Activated CD8-positive, alpha-beta T cell treated with anti-CD3 and anti-CD28 coated beads for 36 hours (primary cell): ENCODE measurements at regions not wholly inside any gene's neighbourhood (a gene's known extent, or its start where the extent isn't known, plus 50 kb on each side); places are given as distances from the start of the nearest gene placed in this dataset.

Source experiments
- ATAC-seq: fragments of 200-7000 bp; cut with Tn5 transposase; one replicate; pipeline ENCODE4 v1.10.0; 2021; ENCODE audit warnings: mild to moderate bottlenecking, moderate library complexity
- CTCF ChIA-PET: fragments of 350-600 bp; sonication (Branson Sonifier 250); formaldehyde crosslinking; loops from one replicate; lab custom pipeline; 2021; ENCODE audit warnings: antibody characterized with exemption; lab: Charles Lee
- POLR2A ChIA-PET: fragments of 350-600 bp; sonication (Branson Sonifier 250); formaldehyde crosslinking; loops from one replicate; lab custom pipeline; 2021; ENCODE audit warnings: antibody characterized with exemption; lab: Charles Lee
- DNase-seq: peaks from one replicate; pipeline ENCODE4 v3.0.0-alpha.2; 2020
- H3K27ac Mint-ChIP-seq: one replicate; pipeline ENCODE4 v1.8.0; 2021; ENCODE audit warnings: mild to moderate bottlenecking, mixed read lengths
- H3K27me3 Mint-ChIP-seq: one replicate; pipeline ENCODE4 v1.8.0; 2021; ENCODE audit warnings: mixed read lengths
- H3K36me3 Mint-ChIP-seq: one replicate; pipeline ENCODE4 v1.8.0; 2021; ENCODE audit warnings: low read depth, mixed read lengths
- H3K4me1 Mint-ChIP-seq: one replicate; pipeline ENCODE4 v1.8.0; 2021; ENCODE audit warnings: low read depth, mixed read lengths
- H3K4me3 Mint-ChIP-seq: one replicate; pipeline ENCODE4 v1.8.0; 2021; ENCODE audit warnings: mild to moderate bottlenecking, moderate library complexity, mixed read lengths
- H3K9me3 Mint-ChIP-seq: one replicate; pipeline ENCODE4 v1.8.0; 2021; ENCODE audit warnings: mixed read lengths
- intact Hi-C: fragments of 100-400 bp; cut with micrococcal nuclease; formaldehyde crosslinking; loops from one replicate; pipeline ENCODE4 v1.10.0; 2022
- TF ChIP-seq, protein P1 (sequence below): fragments of 200-600 bp; IDR thresholded peaks from one replicate; pipeline ENCODE4 v1.8.0; 2022; ENCODE audit warnings: antibody characterized with exemption, mild to moderate bottlenecking

DNA sequence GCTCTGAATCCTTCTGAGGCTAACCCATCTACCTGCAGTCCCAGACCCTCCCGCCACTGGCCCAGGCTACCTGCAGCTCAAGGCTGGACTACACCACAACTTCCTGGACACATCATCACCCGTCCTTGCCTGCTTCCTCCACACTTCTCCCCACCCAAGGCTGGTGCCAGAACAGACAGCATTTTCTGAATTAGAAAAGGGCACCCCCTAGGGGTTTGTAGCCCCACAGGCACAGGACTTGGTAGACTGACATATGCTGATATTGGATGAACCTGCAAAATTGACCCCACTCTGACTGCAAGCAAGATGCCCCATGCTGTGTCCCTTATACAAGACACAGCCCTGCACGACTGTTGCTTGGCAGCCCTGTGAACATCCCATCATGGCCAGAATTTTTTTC lies 271.5 kb upstream of the C16orf82 start:
- no peaks in the 10 kb centered on the region for H3K36me3 Mint-ChIP-seq
- no peak overlapping the region for H3K4me3 Mint-ChIP-seq
- TF ChIP-seq, protein P1, sequence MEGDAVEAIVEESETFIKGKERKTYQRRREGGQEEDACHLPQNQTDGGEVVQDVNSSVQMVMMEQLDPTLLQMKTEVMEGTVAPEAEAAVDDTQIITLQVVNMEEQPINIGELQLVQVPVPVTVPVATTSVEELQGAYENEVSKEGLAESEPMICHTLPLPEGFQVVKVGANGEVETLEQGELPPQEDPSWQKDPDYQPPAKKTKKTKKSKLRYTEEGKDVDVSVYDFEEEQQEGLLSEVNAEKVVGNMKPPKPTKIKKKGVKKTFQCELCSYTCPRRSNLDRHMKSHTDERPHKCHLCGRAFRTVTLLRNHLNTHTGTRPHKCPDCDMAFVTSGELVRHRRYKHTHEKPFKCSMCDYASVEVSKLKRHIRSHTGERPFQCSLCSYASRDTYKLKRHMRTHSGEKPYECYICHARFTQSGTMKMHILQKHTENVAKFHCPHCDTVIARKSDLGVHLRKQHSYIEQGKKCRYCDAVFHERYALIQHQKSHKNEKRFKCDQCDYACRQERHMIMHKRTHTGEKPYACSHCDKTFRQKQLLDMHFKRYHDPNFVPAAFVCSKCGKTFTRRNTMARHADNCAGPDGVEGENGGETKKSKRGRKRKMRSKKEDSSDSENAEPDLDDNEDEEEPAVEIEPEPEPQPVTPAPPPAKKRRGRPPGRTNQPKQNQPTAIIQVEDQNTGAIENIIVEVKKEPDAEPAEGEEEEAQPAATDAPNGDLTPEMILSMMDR = peak; percentile 58
- peaks cover 27% of the 10 kb centered on the region for H3K27me3 Mint-ChIP-seq
- POLR2A ChIA-PET = interaction anchor here (0.6 kb wide), 1 partner anchor 96 kb away, joined by 3 read pairs; no protein-coding TSS in a partner anchor
- intact Hi-C loops = no loop called here
- H3K9me3 Mint-ChIP-seq = no peaks in the 10 kb centered on the region
- H3K27ac Mint-ChIP-seq = no peak overlapping the region
- DNase-seq = peak; percentile 54
- peak; percentile 69 for ATAC-seq
- CTCF ChIA-PET = interaction anchor here (0.9 to 1.5 kb wide), 4 partner anchors 149 to 341 kb away, joined by 3 read pairs; no protein-coding TSS in a partner anchor
- no peaks in the 10 kb centered on the region for H3K4me1 Mint-ChIP-seq

DNA sequence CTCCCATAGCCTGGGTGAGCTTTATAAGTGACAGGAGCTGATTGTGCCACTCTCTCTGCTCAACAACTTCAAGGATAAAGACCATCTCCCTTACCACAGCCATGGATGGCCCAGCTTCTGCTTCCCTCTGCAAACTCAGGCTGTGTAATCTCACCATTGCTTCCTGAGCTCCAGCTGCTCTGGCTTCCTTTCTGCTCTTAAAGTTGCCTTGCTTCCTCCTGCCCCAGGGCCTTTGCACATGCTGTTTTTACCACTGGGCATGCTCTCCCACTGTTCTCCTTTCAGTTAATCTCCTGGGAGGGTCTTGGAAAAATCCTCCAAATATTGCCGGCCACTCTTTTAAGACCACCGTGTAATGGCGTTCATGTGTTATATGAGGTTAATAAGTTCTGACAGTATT lies 265.1 kb upstream of the C16orf82 start:
- TF ChIP-seq, protein P1 = no peak
- Mint-ChIP-seq H3K9me3 (no peaks in the 10 kb centered on the region), H3K36me3 (no peaks in the 10 kb centered on the region), H3K4me3 (no peak overlapping the region), H3K27ac (no peak overlapping the region), H3K4me1 (no peaks in the 10 kb centered on the region), H3K27me3 (peaks cover 32% of the 10 kb centered on the region)
- ATAC-seq (no peak), DNase-seq (no peak)
- CTCF ChIA-PET = no interaction called here
- intact Hi-C loops = no loop called here
- POLR2A ChIA-PET = no interaction called here

DNA sequence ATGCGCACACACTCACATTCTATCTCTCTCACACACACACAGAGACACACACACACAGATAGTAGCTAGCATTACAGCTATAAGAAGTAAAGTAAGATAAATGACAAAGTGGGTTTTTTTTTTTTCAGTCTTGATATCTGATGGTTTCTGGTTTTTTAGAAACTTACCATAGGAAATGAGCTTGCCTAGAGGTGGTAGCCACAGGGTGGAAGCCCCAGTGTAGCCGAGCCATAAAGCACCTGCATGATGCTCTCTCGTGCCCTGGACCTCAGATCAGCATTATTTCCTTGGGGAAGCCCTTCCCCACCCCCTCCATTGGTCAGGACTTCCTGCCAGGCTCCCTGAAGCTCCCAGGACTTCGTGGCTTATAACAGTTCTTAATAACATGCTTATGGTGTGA lies 264.3 kb upstream of the C16orf82 start:
- Mint-ChIP-seq H3K9me3 (no peaks in the 10 kb centered on the region), H3K27me3 (peaks cover 29% of the 10 kb centered on the region), H3K36me3 (no peaks in the 10 kb centered on the region), H3K4me1 (no peaks in the 10 kb centered on the region), H3K27ac (no peak overlapping the region), H3K4me3 (no peak overlapping the region)
- CTCF ChIA-PET = no interaction called here
- ATAC-seq (no peak), DNase-seq (peak; percentile 5)
- intact Hi-C loops = no loop called here
- TF ChIP-seq, protein P1 = no peak
- POLR2A ChIA-PET = no interaction called here

DNA sequence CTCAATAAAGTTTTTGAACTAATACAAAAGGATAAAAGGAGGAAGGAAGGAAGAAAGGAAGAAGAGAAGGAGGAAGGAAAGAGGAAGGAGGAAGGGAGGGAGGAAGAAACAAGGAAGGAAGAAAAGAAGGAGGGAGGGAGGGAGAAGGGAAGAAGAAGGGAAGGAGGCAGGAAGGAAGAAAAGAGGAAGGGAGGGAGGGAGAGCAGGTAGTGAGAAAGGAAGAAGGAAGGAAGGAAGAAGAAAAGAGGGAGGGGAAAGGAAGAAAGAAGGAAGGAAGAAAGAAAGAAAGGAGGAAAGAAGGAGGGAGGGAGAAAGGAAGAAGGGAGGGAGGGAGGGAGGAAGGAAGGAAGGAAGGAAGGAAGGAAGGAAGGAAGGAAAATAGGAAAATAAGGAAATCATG lies 263.8 kb upstream of the C16orf82 start:
- ATAC-seq (no peak), DNase-seq (no peak)
- no peaks in the 10 kb centered on the region for H3K4me1 Mint-ChIP-seq
- no peaks in the 10 kb centered on the region for H3K36me3 Mint-ChIP-seq
- TF ChIP-seq, protein P1 = no peak
- POLR2A ChIA-PET = no interaction called here
- peaks cover 28% of the 10 kb centered on the region for H3K27me3 Mint-ChIP-seq
- H3K9me3 Mint-ChIP-seq = no peaks in the 10 kb centered on the region
- CTCF ChIA-PET = no interaction called here
- no peak overlapping the region for H3K4me3 Mint-ChIP-seq
- H3K27ac Mint-ChIP-seq = no peak overlapping the region
- intact Hi-C loops = no loop called here

DNA sequence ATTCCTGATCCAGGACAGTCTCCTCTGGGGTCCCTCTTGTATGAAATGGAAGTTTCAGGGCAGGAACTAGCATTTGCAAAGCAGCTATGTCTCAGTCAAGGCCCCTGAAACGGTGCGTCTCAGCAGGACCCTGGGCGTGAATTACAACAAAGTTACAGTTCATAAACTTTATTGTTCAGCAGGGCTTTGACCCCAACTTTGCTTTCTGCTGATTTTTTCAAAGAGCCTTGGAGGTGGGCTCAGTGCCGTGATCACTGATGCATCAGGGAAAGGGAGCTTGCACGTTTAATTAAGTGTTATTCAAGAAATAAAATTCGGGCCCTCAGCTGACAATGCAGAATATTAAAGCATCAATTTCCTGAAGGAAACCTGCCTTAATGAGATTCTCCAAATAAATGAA lies 260.1 kb upstream of the C16orf82 start:
- no peak for DNase-seq
- no peak for ATAC-seq
- Mint-ChIP-seq H3K9me3 (no peaks in the 10 kb centered on the region), H3K27me3 (peaks cover 15% of the 10 kb centered on the region), H3K4me1 (no peaks in the 10 kb centered on the region), H3K4me3 (no peak overlapping the region), H3K27ac (no peak overlapping the region), H3K36me3 (no peaks in the 10 kb centered on the region)
- intact Hi-C loops = no loop called here
- TF ChIP-seq, protein P1 = no peak
- POLR2A ChIA-PET = no interaction called here
- CTCF ChIA-PET = no interaction called here
